ENCODE measurements at regions not wholly inside any gene's neighbourhood (a gene's known extent, or its start where the extent isn't known, plus 50 kb on each side); places are given as distances from the start of the nearest gene placed in this dataset.
"Not testable (repeated sequence)": the region's sequence is repeated elsewhere in the genome, so short reads cannot be mapped to it uniquely, and the experiment has no call there.

GRCh38 chr1:65640046-65640445 is 152.6 kb upstream of the PDE4B start:
- peaks cover 10% of the 10 kb centered on the region in 2 donors for H3K27me3 Mint-ChIP-seq
- H3K9me3 Mint-ChIP-seq: peaks cover 0 to 4% (median 4%) of the 10 kb centered on the region in 3 donors
- H3K27ac ChIP-seq (ENCODE audit: low read length): no peak overlapping the region
- H3K4me3 ChIP-seq (ENCODE audit: control insufficient read depth in 1 of 2, extremely low read depth in 1 of 2, low read length in 1 of 2): no peak overlapping the region
- DNase-seq (no peak), ATAC-seq (replicated peaks in 1 of 4) (no peak)
- H3K9me3 ChIP-seq: no peaks in the 10 kb centered on the region
- WGBS (ENCODE audit: insufficient coverage): no CpG with 5 or more reads among the region's 1 CpG
- peaks cover 0 to 2% of the 10 kb centered on the region in 2 experiments for H3K27me3 ChIP-seq (replicated peaks in 1 of 2; ENCODE audit: control insufficient read depth in 2 of 2, extremely low read depth in 1 of 2, insufficient read depth in 2 of 2, low read length in 1 of 2)
- POLR2A ChIA-PET: no interaction called here
- no peak overlapping the region for H3K4me3 Mint-ChIP-seq
- H3K36me3 Mint-ChIP-seq: no peaks in the 10 kb centered on the region
- no peak overlapping the region for H3K27ac Mint-ChIP-seq
- no peaks in the 10 kb centered on the region for H3K4me1 Mint-ChIP-seq
- CTCF ChIA-PET: no interaction called here
- H3K36me3 ChIP-seq (ENCODE audit: control insufficient read depth in 2 of 2, extremely low read depth in 1 of 2, insufficient read depth in 1 of 2, low read length in 1 of 2): no peaks in the 10 kb centered on the region
- H3K4me1 ChIP-seq (ENCODE audit: control insufficient read depth in 1 of 2, extremely low read depth in 1 of 2, insufficient read depth in 2 of 2, low read length in 2 of 2): no peaks in the 10 kb centered on the region

DNA sequence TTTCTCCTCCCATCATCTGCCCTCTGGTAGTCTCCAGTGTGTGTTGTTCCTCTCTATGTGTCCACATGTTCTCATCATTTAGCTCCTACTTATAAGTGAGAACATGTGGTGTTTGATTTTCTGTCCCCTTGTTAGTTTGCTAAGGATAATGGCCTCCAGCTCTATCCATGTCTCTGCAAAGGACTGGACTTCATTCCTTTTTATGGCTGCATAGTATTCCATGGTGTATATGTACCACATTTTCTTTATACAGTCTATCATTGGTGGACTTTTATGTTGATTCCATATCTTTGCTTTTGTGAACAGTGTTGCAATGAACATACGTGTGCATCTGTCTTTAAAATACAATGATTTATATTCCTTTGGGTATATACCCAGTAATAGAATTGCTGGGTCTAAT is 143.5 kb upstream of the PDE4B start:
- no CpG with 5 or more reads among the region's 1 CpG for WGBS (ENCODE audit: insufficient coverage)
- H3K36me3 ChIP-seq (ENCODE audit: control insufficient read depth in 2 of 2, extremely low read depth in 1 of 2, insufficient read depth in 1 of 2, low read length in 1 of 2); H3K27ac Mint-ChIP-seq; POLR2A ChIA-PET; H3K36me3 Mint-ChIP-seq; CTCF ChIA-PET; DNase-seq; H3K27ac ChIP-seq (ENCODE audit: low read length); H3K4me3 Mint-ChIP-seq; H3K4me3 ChIP-seq (ENCODE audit: control insufficient read depth in 1 of 2, extremely low read depth in 1 of 2, low read length in 1 of 2); ATAC-seq (replicated peaks in 1 of 4); H3K9me3 ChIP-seq; H3K4me1 ChIP-seq (ENCODE audit: control insufficient read depth in 1 of 2, extremely low read depth in 1 of 2, insufficient read depth in 2 of 2, low read length in 2 of 2); H3K4me1 Mint-ChIP-seq: not testable (repeated sequence)
- H3K9me3 Mint-ChIP-seq: peaks cover 9 to 25% (median 10%) of the 10 kb centered on the region in 3 donors
- peaks cover 12 to 28% of the 10 kb centered on the region in 2 donors for H3K27me3 Mint-ChIP-seq
- peaks cover 0 to 11% of the 10 kb centered on the region in 2 experiments for H3K27me3 ChIP-seq (replicated peaks in 1 of 2; ENCODE audit: control insufficient read depth in 2 of 2, extremely low read depth in 1 of 2, insufficient read depth in 2 of 2, low read length in 1 of 2)

DNA sequence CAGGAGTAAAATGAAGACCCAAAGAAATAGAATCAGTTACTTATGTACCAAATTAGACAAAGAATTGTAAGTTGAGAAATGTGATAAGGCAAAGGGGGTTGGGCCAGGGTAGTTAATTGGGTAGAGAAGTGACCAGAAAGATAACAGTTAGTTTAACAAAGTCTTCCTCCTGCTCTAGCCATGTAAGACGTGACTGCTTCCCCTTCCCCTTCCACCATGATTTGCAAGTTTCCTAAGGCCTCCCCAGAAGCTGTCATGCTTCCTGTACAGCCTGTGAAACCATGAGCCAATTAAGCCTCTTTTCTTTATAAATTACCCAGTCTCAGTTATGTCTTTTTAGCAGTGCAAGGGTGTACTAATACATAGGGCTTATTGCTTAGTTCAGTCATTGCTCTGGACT is 142.0 kb upstream of the PDE4B start:
- WGBS (ENCODE audit: insufficient coverage): no CpG with 5 or more reads among the region's 1 CpG
- no peaks in the 10 kb centered on the region for H3K4me1 ChIP-seq (ENCODE audit: control insufficient read depth in 1 of 2, extremely low read depth in 1 of 2, insufficient read depth in 2 of 2, low read length in 2 of 2)
- H3K4me3 ChIP-seq (ENCODE audit: control insufficient read depth in 1 of 2, extremely low read depth in 1 of 2, low read length in 1 of 2): no peak overlapping the region
- peaks cover 0 to 11% of the 10 kb centered on the region in 2 experiments for H3K27me3 ChIP-seq (replicated peaks in 1 of 2; ENCODE audit: control insufficient read depth in 2 of 2, extremely low read depth in 1 of 2, insufficient read depth in 2 of 2, low read length in 1 of 2)
- Mint-ChIP-seq H3K9me3 (peaks cover 9 to 25% (median 10%) of the 10 kb centered on the region in 3 donors), H3K27ac (no peak overlapping the region), H3K27me3 (peaks cover 9 to 28% of the 10 kb centered on the region in 2 donors), H3K4me3 (no peak overlapping the region), H3K4me1 (no peaks in the 10 kb centered on the region), H3K36me3 (no peaks in the 10 kb centered on the region)
- H3K27ac ChIP-seq (ENCODE audit: low read length): no peak overlapping the region
- no peaks in the 10 kb centered on the region for H3K36me3 ChIP-seq (ENCODE audit: control insufficient read depth in 2 of 2, extremely low read depth in 1 of 2, insufficient read depth in 1 of 2, low read length in 1 of 2)
- ChIA-PET POLR2A (no interaction called here), CTCF (no interaction called here)
- H3K9me3 ChIP-seq: no peaks in the 10 kb centered on the region
- no peak for DNase-seq
- no peak for ATAC-seq (replicated peaks in 1 of 4)

DNA sequence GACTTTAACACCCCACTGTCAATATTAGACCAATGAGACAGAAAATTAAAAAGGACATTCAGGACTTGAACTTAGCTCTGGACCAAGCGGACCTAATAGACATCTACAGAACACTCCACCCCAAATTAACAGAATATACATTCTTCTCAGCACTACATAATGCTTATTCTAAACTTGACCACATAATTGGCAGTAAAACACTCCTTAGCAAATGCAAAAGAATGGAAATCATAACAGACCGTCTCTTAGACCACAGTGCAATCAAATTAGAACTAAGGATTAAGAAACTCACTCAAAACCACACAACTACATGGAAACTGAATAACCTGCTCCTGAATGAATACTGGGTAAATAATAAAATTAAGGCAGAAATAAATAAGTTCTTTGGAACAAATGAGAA is 138.2 kb upstream of the PDE4B start:
- H3K36me3 ChIP-seq (ENCODE audit: control insufficient read depth in 2 of 2, extremely low read depth in 1 of 2, insufficient read depth in 1 of 2, low read length in 1 of 2); H3K4me1 ChIP-seq (ENCODE audit: control insufficient read depth in 1 of 2, extremely low read depth in 1 of 2, insufficient read depth in 2 of 2, low read length in 2 of 2); DNase-seq; H3K27ac ChIP-seq (ENCODE audit: low read length); ATAC-seq (replicated peaks in 1 of 4); H3K4me3 Mint-ChIP-seq; H3K4me1 Mint-ChIP-seq; H3K27ac Mint-ChIP-seq; H3K36me3 Mint-ChIP-seq; H3K4me3 ChIP-seq (ENCODE audit: control insufficient read depth in 1 of 2, extremely low read depth in 1 of 2, low read length in 1 of 2); POLR2A ChIA-PET; CTCF ChIA-PET; H3K9me3 ChIP-seq; H3K9me3 Mint-ChIP-seq: not testable (repeated sequence)
- H3K27me3 ChIP-seq (replicated peaks in 1 of 2; ENCODE audit: control insufficient read depth in 2 of 2, extremely low read depth in 1 of 2, insufficient read depth in 2 of 2, low read length in 1 of 2): peaks cover 0 to 11% of the 10 kb centered on the region in 2 experiments
- H3K27me3 Mint-ChIP-seq: peaks cover 5 to 25% of the 10 kb centered on the region in 2 donors
- 100% methylated on average over 1 of the region's 2 CpGs for WGBS (ENCODE audit: insufficient coverage)

GRCh38 chr1:65657609-65658008 is 135.1 kb upstream of the PDE4B start:
- H3K4me3 Mint-ChIP-seq; DNase-seq; H3K27me3 ChIP-seq (replicated peaks in 1 of 2; ENCODE audit: control insufficient read depth in 2 of 2, extremely low read depth in 1 of 2, insufficient read depth in 2 of 2, low read length in 1 of 2); H3K36me3 ChIP-seq (ENCODE audit: control insufficient read depth in 2 of 2, extremely low read depth in 1 of 2, insufficient read depth in 1 of 2, low read length in 1 of 2); H3K9me3 ChIP-seq; ATAC-seq (replicated peaks in 1 of 4); H3K27ac Mint-ChIP-seq; H3K4me3 ChIP-seq (ENCODE audit: control insufficient read depth in 1 of 2, extremely low read depth in 1 of 2, low read length in 1 of 2); POLR2A ChIA-PET; H3K4me1 ChIP-seq (ENCODE audit: control insufficient read depth in 1 of 2, extremely low read depth in 1 of 2, insufficient read depth in 2 of 2, low read length in 2 of 2); CTCF ChIA-PET; H3K36me3 Mint-ChIP-seq; H3K9me3 Mint-ChIP-seq; H3K27ac ChIP-seq (ENCODE audit: low read length); H3K4me1 Mint-ChIP-seq: not testable (repeated sequence)
- peaks cover 0 to 14% of the 10 kb centered on the region in 2 donors for H3K27me3 Mint-ChIP-seq
- WGBS (ENCODE audit: insufficient coverage): no CpG with 5 or more reads among the region's 2 CpGs

- ATAC-seq (replicated peaks in 1 of 4) (no peak), DNase-seq (no peak)
- no peak overlapping the region for H3K27ac Mint-ChIP-seq
- peaks cover 0 to 3% (median 0%) of the 10 kb centered on the region in 3 donors for H3K9me3 Mint-ChIP-seq
- no peaks in the 10 kb centered on the region for H3K36me3 Mint-ChIP-seq
- H3K36me3 ChIP-seq (ENCODE audit: control insufficient read depth in 2 of 2, extremely low read depth in 1 of 2, insufficient read depth in 1 of 2, low read length in 1 of 2): no peaks in the 10 kb centered on the region
- POLR2A ChIA-PET: no interaction called here
- WGBS (ENCODE audit: insufficient coverage): no CpG with 5 or more reads among the region's 4 CpGs
- CTCF ChIA-PET: no interaction called here
- H3K4me3 Mint-ChIP-seq: no peak overlapping the region
- H3K27me3 Mint-ChIP-seq: peaks cover 0 to 9% of the 10 kb centered on the region in 2 donors
- no peaks in the 10 kb centered on the region for H3K4me1 ChIP-seq (ENCODE audit: control insufficient read depth in 1 of 2, extremely low read depth in 1 of 2, insufficient read depth in 2 of 2, low read length in 2 of 2)
- no peaks in the 10 kb centered on the region for H3K27me3 ChIP-seq (replicated peaks in 1 of 2; ENCODE audit: control insufficient read depth in 2 of 2, extremely low read depth in 1 of 2, insufficient read depth in 2 of 2, low read length in 1 of 2)
- no peaks in the 10 kb centered on the region for H3K4me1 Mint-ChIP-seq
- H3K27ac ChIP-seq (ENCODE audit: low read length): no peak overlapping the region
- no peaks in the 10 kb centered on the region for H3K9me3 ChIP-seq
- H3K4me3 ChIP-seq (ENCODE audit: control insufficient read depth in 1 of 2, extremely low read depth in 1 of 2, low read length in 1 of 2): no peak overlapping the region
These were observed 134.6 kb upstream of the PDE4B start for GRCh38 chr1:65658122-65658521.

DNA sequence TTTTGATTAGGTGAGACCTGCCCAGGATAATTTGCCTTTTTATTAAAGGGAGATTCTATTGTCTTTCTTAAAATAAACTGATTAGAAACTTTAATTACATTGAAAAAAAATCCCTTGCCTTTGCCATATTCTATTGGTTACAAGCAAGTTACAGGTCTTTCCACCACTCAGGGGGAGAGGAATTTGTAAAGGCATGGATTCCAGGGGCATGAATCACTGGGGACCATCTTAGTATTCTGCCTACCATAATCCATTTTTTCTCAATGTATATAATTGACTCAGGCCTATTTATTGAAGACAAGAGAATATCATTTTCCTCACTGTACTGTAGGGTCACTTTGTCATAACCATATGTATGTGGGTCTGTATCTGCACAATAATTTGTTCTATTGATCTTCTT is 124.3 kb upstream of the PDE4B start:
- CTCF ChIA-PET: interaction anchor here in 1 of 2 donors (0.7 kb wide), 1 partner anchor 20 kb away, joined by 3 read pairs; no protein-coding TSS in a partner anchor
- Histone ChIP-seq H3K4me1 (ENCODE audit: control insufficient read depth in 1 of 2, extremely low read depth in 1 of 2, insufficient read depth in 2 of 2, low read length in 2 of 2) (no peaks in the 10 kb centered on the region), H3K9me3 (no peaks in the 10 kb centered on the region), H3K27ac (ENCODE audit: low read length) (no peak overlapping the region), H3K27me3 (replicated peaks in 1 of 2; ENCODE audit: control insufficient read depth in 2 of 2, extremely low read depth in 1 of 2, insufficient read depth in 2 of 2, low read length in 1 of 2) (peaks cover 0 to 12% of the 10 kb centered on the region in 2 experiments), H3K36me3 (ENCODE audit: control insufficient read depth in 2 of 2, extremely low read depth in 1 of 2, insufficient read depth in 1 of 2, low read length in 1 of 2) (no peaks in the 10 kb centered on the region), H3K4me3 (ENCODE audit: control insufficient read depth in 1 of 2, extremely low read depth in 1 of 2, low read length in 1 of 2) (no peak overlapping the region)
- no peak for DNase-seq
- H3K9me3 Mint-ChIP-seq: peaks cover 3 to 16% (median 12%) of the 10 kb centered on the region in 3 donors
- H3K27ac Mint-ChIP-seq: no peak overlapping the region
- no peak overlapping the region for H3K4me3 Mint-ChIP-seq
- peaks cover 26 to 32% of the 10 kb centered on the region in 2 donors for H3K27me3 Mint-ChIP-seq
- ATAC-seq (replicated peaks in 1 of 4): no peak
- no peaks in the 10 kb centered on the region for H3K36me3 Mint-ChIP-seq
- no peaks in the 10 kb centered on the region for H3K4me1 Mint-ChIP-seq
- POLR2A ChIA-PET: no interaction called here
